Panc1 (cell line): ENCODE measurements at regions not wholly inside any gene's neighbourhood (a gene's known extent, or its start where the extent isn't known, plus 50 kb on each side); places are given as distances from the start of the nearest gene placed in this dataset.

Experiments
- TF ChIP-seq, protein P1 (sequence below): fragments of 450-650 bp; IDR thresholded peaks from 2 replicates; pipeline ENCODE4 v1.5.1; 2017; ENCODE audit warnings: mild to moderate bottlenecking
- TF ChIP-seq, protein P2 (sequence below), 2 experiments: IDR thresholded peaks; 2 replicates each; pipeline ENCODE4 v1.6.1; 2011 to 2012; ENCODE audit warnings: low read depth in 2 of 2, control low read depth in 1 of 2, low read length in 1 of 2, mild to moderate bottlenecking in 1 of 2, moderate library complexity in 1 of 2; ENCODE audit not compliant: insufficient read depth in 1 of 2

DNA sequence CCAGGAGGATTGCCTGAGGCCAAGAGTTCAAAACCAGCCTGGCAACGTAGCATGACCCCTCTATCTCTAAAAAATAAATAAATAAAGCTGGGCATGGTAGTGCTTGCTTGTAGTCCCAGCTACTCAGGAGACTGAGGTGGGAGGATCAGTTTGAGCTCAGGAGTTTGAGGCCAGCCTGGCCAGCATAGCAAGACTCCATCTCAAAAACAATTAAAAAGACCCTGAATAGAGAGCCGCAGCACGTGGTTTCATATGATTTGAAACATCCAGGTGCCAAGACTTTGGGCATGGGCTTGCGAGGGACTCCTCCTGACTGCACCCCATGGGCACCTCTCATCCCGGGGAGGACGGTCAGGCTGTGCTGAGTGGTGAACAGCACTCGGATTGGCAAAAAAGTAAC is 63.9 kb downstream of the ZIC5 start:
- TF ChIP-seq, protein P1, sequence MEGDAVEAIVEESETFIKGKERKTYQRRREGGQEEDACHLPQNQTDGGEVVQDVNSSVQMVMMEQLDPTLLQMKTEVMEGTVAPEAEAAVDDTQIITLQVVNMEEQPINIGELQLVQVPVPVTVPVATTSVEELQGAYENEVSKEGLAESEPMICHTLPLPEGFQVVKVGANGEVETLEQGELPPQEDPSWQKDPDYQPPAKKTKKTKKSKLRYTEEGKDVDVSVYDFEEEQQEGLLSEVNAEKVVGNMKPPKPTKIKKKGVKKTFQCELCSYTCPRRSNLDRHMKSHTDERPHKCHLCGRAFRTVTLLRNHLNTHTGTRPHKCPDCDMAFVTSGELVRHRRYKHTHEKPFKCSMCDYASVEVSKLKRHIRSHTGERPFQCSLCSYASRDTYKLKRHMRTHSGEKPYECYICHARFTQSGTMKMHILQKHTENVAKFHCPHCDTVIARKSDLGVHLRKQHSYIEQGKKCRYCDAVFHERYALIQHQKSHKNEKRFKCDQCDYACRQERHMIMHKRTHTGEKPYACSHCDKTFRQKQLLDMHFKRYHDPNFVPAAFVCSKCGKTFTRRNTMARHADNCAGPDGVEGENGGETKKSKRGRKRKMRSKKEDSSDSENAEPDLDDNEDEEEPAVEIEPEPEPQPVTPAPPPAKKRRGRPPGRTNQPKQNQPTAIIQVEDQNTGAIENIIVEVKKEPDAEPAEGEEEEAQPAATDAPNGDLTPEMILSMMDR = no peak
- TF ChIP-seq, protein P2, sequence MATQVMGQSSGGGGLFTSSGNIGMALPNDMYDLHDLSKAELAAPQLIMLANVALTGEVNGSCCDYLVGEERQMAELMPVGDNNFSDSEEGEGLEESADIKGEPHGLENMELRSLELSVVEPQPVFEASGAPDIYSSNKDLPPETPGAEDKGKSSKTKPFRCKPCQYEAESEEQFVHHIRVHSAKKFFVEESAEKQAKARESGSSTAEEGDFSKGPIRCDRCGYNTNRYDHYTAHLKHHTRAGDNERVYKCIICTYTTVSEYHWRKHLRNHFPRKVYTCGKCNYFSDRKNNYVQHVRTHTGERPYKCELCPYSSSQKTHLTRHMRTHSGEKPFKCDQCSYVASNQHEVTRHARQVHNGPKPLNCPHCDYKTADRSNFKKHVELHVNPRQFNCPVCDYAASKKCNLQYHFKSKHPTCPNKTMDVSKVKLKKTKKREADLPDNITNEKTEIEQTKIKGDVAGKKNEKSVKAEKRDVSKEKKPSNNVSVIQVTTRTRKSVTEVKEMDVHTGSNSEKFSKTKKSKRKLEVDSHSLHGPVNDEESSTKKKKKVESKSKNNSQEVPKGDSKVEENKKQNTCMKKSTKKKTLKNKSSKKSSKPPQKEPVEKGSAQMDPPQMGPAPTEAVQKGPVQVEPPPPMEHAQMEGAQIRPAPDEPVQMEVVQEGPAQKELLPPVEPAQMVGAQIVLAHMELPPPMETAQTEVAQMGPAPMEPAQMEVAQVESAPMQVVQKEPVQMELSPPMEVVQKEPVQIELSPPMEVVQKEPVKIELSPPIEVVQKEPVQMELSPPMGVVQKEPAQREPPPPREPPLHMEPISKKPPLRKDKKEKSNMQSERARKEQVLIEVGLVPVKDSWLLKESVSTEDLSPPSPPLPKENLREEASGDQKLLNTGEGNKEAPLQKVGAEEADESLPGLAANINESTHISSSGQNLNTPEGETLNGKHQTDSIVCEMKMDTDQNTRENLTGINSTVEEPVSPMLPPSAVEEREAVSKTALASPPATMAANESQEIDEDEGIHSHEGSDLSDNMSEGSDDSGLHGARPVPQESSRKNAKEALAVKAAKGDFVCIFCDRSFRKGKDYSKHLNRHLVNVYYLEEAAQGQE (IDR thresholded peaks at IDR 0.05; ENCODE audit: insufficient read depth in 1 of 2, low read depth in 2 of 2, low read length in 1 of 2) = no peak
